H9 (cell line): ENCODE measurements at regions not wholly inside any gene's neighbourhood (a gene's known extent, or its start where the extent isn't known, plus 50 kb on each side); places are given as distances from the start of the nearest gene placed in this dataset.

ENCODE experiments used
- DNase-seq: peaks from one replicate; pipeline ENCODE4 v3.0.0-alpha.2; 2017
- H2AFZ ChIP-seq: one replicate; pipeline ENCODE4 v1.6.1; 2013; ENCODE audit warnings: mild to moderate bottlenecking, low read length, control low read depth, moderate library complexity
- H2AK5ac ChIP-seq: 2 replicates; pipeline ENCODE4 v1.6.1; 2013; ENCODE audit warnings: low read length, control low read depth, mixed read lengths; ENCODE audit not compliant: insufficient read length
- H2BK120ac ChIP-seq: one replicate; pipeline ENCODE4 v1.6.1; 2013; ENCODE audit warnings: low read depth, mild to moderate bottlenecking, low read length, control low read depth, inconsistent platforms; ENCODE audit not compliant: poor library complexity, severe bottlenecking
- H2BK12ac ChIP-seq: 2 replicates; pipeline ENCODE4 v1.6.1; 2013; ENCODE audit warnings: low read length, control low read depth, mixed read lengths, low read depth; ENCODE audit not compliant: insufficient read length
- H2BK15ac ChIP-seq: 2 replicates; pipeline ENCODE4 v1.6.1; 2013; ENCODE audit warnings: low read depth, low read length, control low read depth
- H2BK20ac ChIP-seq: one replicate; pipeline ENCODE4 v1.6.1; 2013; ENCODE audit warnings: low read depth, mild to moderate bottlenecking, low read length, control low read depth, inconsistent platforms; ENCODE audit not compliant: poor library complexity, severe bottlenecking
- H2BK5ac ChIP-seq: 2 replicates; pipeline ENCODE4 v1.6.1; 2013; ENCODE audit warnings: low read length, control low read depth, mixed read lengths; ENCODE audit not compliant: insufficient read length
- H3K14ac ChIP-seq: 2 replicates; pipeline ENCODE4 v1.6.1; 2013; ENCODE audit warnings: low read length, control low read depth; ENCODE audit not compliant: insufficient read depth
- H3K18ac ChIP-seq: 2 replicates; pipeline ENCODE4 v1.6.1; 2013; ENCODE audit warnings: low read depth, mild to moderate bottlenecking, mixed read lengths, low read length, control low read depth; ENCODE audit not compliant: insufficient read length
- H3K23ac ChIP-seq: 2 replicates; pipeline ENCODE4 v1.6.1; 2013; ENCODE audit warnings: low read length, control low read depth, mixed read lengths, low read depth; ENCODE audit not compliant: insufficient read length
- H3K23me2 ChIP-seq: 2 replicates; pipeline ENCODE4 v1.6.1; 2013; ENCODE audit warnings: low read depth, mild to moderate bottlenecking, mixed read lengths, low read length, control low read depth; ENCODE audit not compliant: insufficient read length, poor library complexity, severe bottlenecking
- H3K27ac ChIP-seq: 2 replicates; pipeline ENCODE4 v1.5.1; 2013; ENCODE audit warnings: low read length, control low read depth, mixed read lengths, low read depth; ENCODE audit not compliant: insufficient read length
- H3K27me3 ChIP-seq: 2 replicates; pipeline ENCODE4 v1.6.1; 2013; ENCODE audit warnings: low read length, control low read depth, inconsistent platforms; ENCODE audit not compliant: insufficient read depth
- H3K4ac ChIP-seq: 2 replicates; pipeline ENCODE4 v1.6.1; 2013; ENCODE audit warnings: low read depth, mild to moderate bottlenecking, control low read depth, inconsistent platforms, low read length, moderate library complexity
- H3K4me1 ChIP-seq: 2 replicates; pipeline ENCODE4 v1.6.1; 2013; ENCODE audit warnings: low read length, control low read depth, inconsistent platforms; ENCODE audit not compliant: insufficient read depth
- H3K4me2 ChIP-seq: 2 replicates; pipeline ENCODE4 v1.6.1; 2013; ENCODE audit warnings: low read length, control low read depth, mixed read lengths; ENCODE audit not compliant: insufficient read length, insufficient read depth
- H3K56ac ChIP-seq: 2 replicates; pipeline ENCODE4 v1.6.1; 2013; ENCODE audit warnings: low read depth, mild to moderate bottlenecking, mixed read lengths, low read length, control low read depth; ENCODE audit not compliant: insufficient read length
- H3K79me1 ChIP-seq: 2 replicates; pipeline ENCODE4 v1.6.1; 2013; ENCODE audit warnings: low read depth, mild to moderate bottlenecking, moderate library complexity, low read length, control low read depth, inconsistent platforms; ENCODE audit not compliant: insufficient read depth, poor library complexity, severe bottlenecking
- H3K79me2 ChIP-seq: 2 replicates; pipeline ENCODE4 v1.6.1; 2013; ENCODE audit warnings: low read length, control low read depth, inconsistent platforms; ENCODE audit not compliant: insufficient read depth
- H3K9ac ChIP-seq: 2 replicates; pipeline ENCODE4 v1.6.1; 2013; ENCODE audit warnings: low read length, control low read depth, mixed read lengths; ENCODE audit not compliant: insufficient read length; ENCODE audit errors: extremely low read depth
- H3K9me3 ChIP-seq: one replicate; pipeline ENCODE4 v1.6.1; 2013; ENCODE audit warnings: low read depth, low read length, inconsistent platforms; ENCODE audit not compliant: control insufficient read depth
- H3T11ph ChIP-seq: one replicate; pipeline ENCODE4 v1.6.1; 2013; ENCODE audit warnings: mild to moderate bottlenecking, low read length, control low read depth, inconsistent platforms
- H4K20me1 ChIP-seq: one replicate; pipeline ENCODE4 v1.6.1; 2013; ENCODE audit not compliant: control insufficient read depth, insufficient read length, insufficient read depth
- H4K5ac ChIP-seq: 2 replicates; pipeline ENCODE4 v1.6.1; 2013; ENCODE audit warnings: low read depth, mild to moderate bottlenecking, mixed read lengths, low read length, control low read depth; ENCODE audit not compliant: insufficient read length
- H4K8ac ChIP-seq: replicated peaks from 2 replicates; pipeline ENCODE4 v1.6.1; 2013; ENCODE audit warnings: low read length, control low read depth, mixed read lengths, low read depth; ENCODE audit not compliant: insufficient read length
- H4K91ac ChIP-seq: 2 replicates; pipeline ENCODE4 v1.6.1; 2013; ENCODE audit warnings: low read depth, mild to moderate bottlenecking, moderate library complexity, mixed read lengths, low read length, control low read depth; ENCODE audit not compliant: insufficient read length
- H3K27ac Mint-ChIP-seq, 3 experiments: 2 replicates in 2 of 3; 3 replicates in 1 of 3; pipeline ENCODE4 v1.8.0; 2020 to 2021; ENCODE audit warnings: mixed read lengths in 3 of 3, mild to moderate bottlenecking in 1 of 3, moderate library complexity in 1 of 3
- H3K27me3 Mint-ChIP-seq: 2 replicates; pipeline ENCODE4 v1.8.0; 2021; ENCODE audit warnings: low read depth, mild to moderate bottlenecking, moderate library complexity, mixed read lengths
- H3K36me3 Mint-ChIP-seq, 3 experiments: 2 replicates in 2 of 3; 3 replicates in 1 of 3; pipeline ENCODE4 v1.8.0; 2020 to 2021; ENCODE audit warnings: low read depth in 3 of 3, mixed read lengths in 3 of 3; ENCODE audit not compliant: insufficient read depth in 1 of 3
- H3K4me1 Mint-ChIP-seq, 2 experiments: 2 replicates each; pipeline ENCODE4 v1.8.0; 2020; ENCODE audit warnings: mixed read lengths in 2 of 2
- H3K4me3 Mint-ChIP-seq, 2 experiments: 2 replicates in 1 of 2; 3 replicates in 1 of 2; pipeline ENCODE4 v1.8.0; 2020 to 2021; ENCODE audit warnings: mild to moderate bottlenecking in 2 of 2, mixed read lengths in 2 of 2, moderate library complexity in 1 of 2
- H3K9me3 Mint-ChIP-seq, 2 experiments: 2 replicates in 1 of 2; 3 replicates in 1 of 2; pipeline ENCODE4 v1.8.0; 2020; ENCODE audit warnings: mild to moderate bottlenecking in 2 of 2, mixed read lengths in 2 of 2, moderate library complexity in 1 of 2
- CTCF ChIP-seq: fragments of 200-600 bp; sonication (generic); conservative IDR thresholded peaks from 3 replicates; pipeline ENCODE4 v1.8.0; 2021; ENCODE audit warnings: antibody characterized with exemption, mild to moderate bottlenecking
- WGBS: extraction: QIAGEN DNeasy Blood & Tissue Kit; methylation state at CpG from one replicate; pipeline ENCODE4 v1.1.7; 2013; ENCODE audit warnings: missing lambda C conversion rate, low lambda C conversion rate, mixed read lengths; ENCODE audit not compliant: insufficient read length; ENCODE audit errors: extremely low coverage; 5-methylcytosine and 5-hydroxymethylcytosine counted together

- no peaks in the 10 kb centered on the region for H3K23me2 ChIP-seq
- no peaks in the 10 kb centered on the region for H3K79me2 ChIP-seq
- H2BK5ac ChIP-seq, result no peak overlapping the region
- Mint-ChIP-seq H3K4me3 (no peak overlapping the region), H3K27ac (no peak overlapping the region), H3K27me3 (peaks cover 2% of the 10 kb centered on the region), H3K9me3 (no peaks in the 10 kb centered on the region; a peak in 1 of 5 replicates), H3K4me1 (no peaks in the 10 kb centered on the region), H3K36me3 (peaks cover 0 to 2% (median 0%) of the 10 kb centered on the region in 3 experiments; a peak in 2 of 7 replicates)
- H2BK15ac ChIP-seq, result no peak overlapping the region
- H3K23ac ChIP-seq, result no peak overlapping the region
- H3K14ac ChIP-seq, result no peak overlapping the region
- H3K27ac ChIP-seq, result no peak overlapping the region
- DNase-seq, result no peak
- H3K9ac ChIP-seq, result no peak overlapping the region
- no peak overlapping the region for H3K4me2 ChIP-seq
- H3T11ph ChIP-seq, result no peak overlapping the region
- H4K8ac ChIP-seq, result no peak overlapping the region
- H4K5ac ChIP-seq, result no peak overlapping the region
- H3K4ac ChIP-seq, result no peak overlapping the region
- no peaks in the 10 kb centered on the region for H3K9me3 ChIP-seq
- TF ChIP-seq CTCF, result no peak
- no CpG with 5 or more reads among the region's 4 CpGs for WGBS
- no peaks in the 10 kb centered on the region for H4K20me1 ChIP-seq
- H2BK120ac ChIP-seq, result no peak overlapping the region
- no peaks in the 10 kb centered on the region for H3K27me3 ChIP-seq
- no peaks in the 10 kb centered on the region for H3K79me1 ChIP-seq
- no peak overlapping the region for H2AFZ ChIP-seq
- no peak overlapping the region for H2BK12ac ChIP-seq
- H4K91ac ChIP-seq, result no peak overlapping the region
- H2BK20ac ChIP-seq, result no peak overlapping the region
- H2AK5ac ChIP-seq, result no peak overlapping the region
- H3K18ac ChIP-seq, result no peak overlapping the region
- no peak overlapping the region for H3K56ac ChIP-seq
- no peaks in the 10 kb centered on the region for H3K4me1 ChIP-seq
Measured at GRCh38 chr16:5781436-5781835, 683.8 kb upstream of the EEF2KMT start.
